ENCODE measurements at regions not wholly inside any gene's neighbourhood (a gene's known extent, or its start where the extent isn't known, plus 50 kb on each side); places are given as distances from the start of the nearest gene placed in this dataset.

- H3K27ac ChIP-seq: no peak overlapping the region
- POLR2A ChIA-PET (ENCODE audit: unreplicated experiment): no interaction called here
- CTCF ChIA-PET: no interaction called here
- no peaks in the 10 kb centered on the region for H3K79me2 ChIP-seq (ENCODE audit: low read depth)
- H3K9me3 ChIP-seq (ENCODE audit: insufficient read depth, low read depth): no peaks in the 10 kb centered on the region
- TF ChIP-seq, protein P1, sequence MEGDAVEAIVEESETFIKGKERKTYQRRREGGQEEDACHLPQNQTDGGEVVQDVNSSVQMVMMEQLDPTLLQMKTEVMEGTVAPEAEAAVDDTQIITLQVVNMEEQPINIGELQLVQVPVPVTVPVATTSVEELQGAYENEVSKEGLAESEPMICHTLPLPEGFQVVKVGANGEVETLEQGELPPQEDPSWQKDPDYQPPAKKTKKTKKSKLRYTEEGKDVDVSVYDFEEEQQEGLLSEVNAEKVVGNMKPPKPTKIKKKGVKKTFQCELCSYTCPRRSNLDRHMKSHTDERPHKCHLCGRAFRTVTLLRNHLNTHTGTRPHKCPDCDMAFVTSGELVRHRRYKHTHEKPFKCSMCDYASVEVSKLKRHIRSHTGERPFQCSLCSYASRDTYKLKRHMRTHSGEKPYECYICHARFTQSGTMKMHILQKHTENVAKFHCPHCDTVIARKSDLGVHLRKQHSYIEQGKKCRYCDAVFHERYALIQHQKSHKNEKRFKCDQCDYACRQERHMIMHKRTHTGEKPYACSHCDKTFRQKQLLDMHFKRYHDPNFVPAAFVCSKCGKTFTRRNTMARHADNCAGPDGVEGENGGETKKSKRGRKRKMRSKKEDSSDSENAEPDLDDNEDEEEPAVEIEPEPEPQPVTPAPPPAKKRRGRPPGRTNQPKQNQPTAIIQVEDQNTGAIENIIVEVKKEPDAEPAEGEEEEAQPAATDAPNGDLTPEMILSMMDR (conservative IDR thresholded peaks at IDR 0.05): no peak
- TF ChIP-seq EZH2 (IDR thresholded peaks at IDR 0.05; ENCODE audit: low read depth): no peak
- H3K27me3 ChIP-seq (ENCODE audit: insufficient read depth, low read depth): no peaks in the 10 kb centered on the region
- no peak for DNase-seq
- BruUV-seq (replicated peaks): no TSS peak
- intact Hi-C loops (cut with micrococcal nuclease; ENCODE audit: unreplicated experiment): no loop called here
- no peaks in the 10 kb centered on the region for H4K20me1 ChIP-seq (ENCODE audit: insufficient read depth)
- no peaks in the 10 kb centered on the region for H3K36me3 ChIP-seq (ENCODE audit: low read depth)
- H3K4me3 ChIP-seq: no peak overlapping the region
- no peak overlapping the region for H3K4me2 ChIP-seq
- no peaks in the 10 kb centered on the region for H3K4me1 ChIP-seq (replicated peaks; ENCODE audit: insufficient read depth)
- H3K9me2 ChIP-seq (ENCODE audit: insufficient read depth): no peaks in the 10 kb centered on the region
- no peak overlapping the region for H2AFZ ChIP-seq
- H3F3A ChIP-seq (ENCODE audit: insufficient read depth, low read depth): no peaks in the 10 kb centered on the region
Measured at GRCh38 chr13:87944038-87944437, 272.9 kb downstream of the SLITRK5 start.

GRCh38 chr13:87952377-87952776 lies 281.2 kb downstream of the SLITRK5 start:
- intact Hi-C loops (cut with micrococcal nuclease; ENCODE audit: unreplicated experiment): no loop called here
- no peak overlapping the region for H3K27ac ChIP-seq
- no peaks in the 10 kb centered on the region for H3K9me3 ChIP-seq (ENCODE audit: insufficient read depth, low read depth)
- no peak overlapping the region for H2AFZ ChIP-seq
- H3K9me2 ChIP-seq (ENCODE audit: insufficient read depth): no peaks in the 10 kb centered on the region
- H3K36me3 ChIP-seq (ENCODE audit: low read depth): no peaks in the 10 kb centered on the region
- CTCF ChIA-PET: no interaction called here
- H3K4me3 ChIP-seq: no peak overlapping the region
- H3K4me1 ChIP-seq (replicated peaks; ENCODE audit: insufficient read depth): no peaks in the 10 kb centered on the region
- no peaks in the 10 kb centered on the region for H3F3A ChIP-seq (ENCODE audit: insufficient read depth, low read depth)
- no peaks in the 10 kb centered on the region for H3K27me3 ChIP-seq (ENCODE audit: insufficient read depth, low read depth)
- no peak for DNase-seq
- H4K20me1 ChIP-seq (ENCODE audit: insufficient read depth): no peaks in the 10 kb centered on the region
- H3K4me2 ChIP-seq: no peak overlapping the region
- no TSS peak for BruUV-seq (replicated peaks)
- no peaks in the 10 kb centered on the region for H3K79me2 ChIP-seq (ENCODE audit: low read depth)
- POLR2A ChIA-PET (ENCODE audit: unreplicated experiment): no interaction called here
- TF ChIP-seq, protein P1 (conservative IDR thresholded peaks at IDR 0.05): no peak
- TF ChIP-seq EZH2 (IDR thresholded peaks at IDR 0.05; ENCODE audit: low read depth): no peak

DNA sequence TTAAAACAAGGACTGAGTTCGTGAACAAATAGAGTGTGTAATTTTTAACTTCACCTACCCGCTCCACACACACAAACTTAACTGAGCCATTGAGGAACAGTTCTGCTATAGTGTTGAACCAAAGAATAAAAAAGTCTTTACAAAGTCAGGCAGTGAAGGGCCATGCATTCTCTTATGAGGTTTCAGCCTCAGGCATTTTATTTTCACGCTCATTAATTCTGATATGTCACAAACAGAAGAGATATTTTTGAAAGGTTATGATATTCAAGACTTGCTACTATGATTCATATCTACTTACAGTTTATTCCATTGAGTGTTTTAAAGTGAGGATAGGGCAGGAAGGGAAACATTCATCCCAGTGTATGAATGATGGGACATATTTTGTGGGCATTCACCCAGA lies 282.2 kb downstream of the SLITRK5 start:
- TF ChIP-seq, protein P1 (conservative IDR thresholded peaks at IDR 0.05): no peak
- no peak for TF ChIP-seq EZH2 (IDR thresholded peaks at IDR 0.05; ENCODE audit: low read depth)
- H2AFZ ChIP-seq: no peak overlapping the region
- H3K27ac ChIP-seq: no peak overlapping the region
- H3K4me1 ChIP-seq (replicated peaks; ENCODE audit: insufficient read depth): no peaks in the 10 kb centered on the region
- intact Hi-C loops (cut with micrococcal nuclease; ENCODE audit: unreplicated experiment): no loop called here
- H3K9me3 ChIP-seq (ENCODE audit: insufficient read depth, low read depth): no peaks in the 10 kb centered on the region
- no peaks in the 10 kb centered on the region for H3K36me3 ChIP-seq (ENCODE audit: low read depth)
- no peak overlapping the region for H3K4me3 ChIP-seq
- H3K4me2 ChIP-seq: no peak overlapping the region
- H4K20me1 ChIP-seq (ENCODE audit: insufficient read depth): no peaks in the 10 kb centered on the region
- no peaks in the 10 kb centered on the region for H3K9me2 ChIP-seq (ENCODE audit: insufficient read depth)
- no peaks in the 10 kb centered on the region for H3K79me2 ChIP-seq (ENCODE audit: low read depth)
- H3F3A ChIP-seq (ENCODE audit: insufficient read depth, low read depth): no peaks in the 10 kb centered on the region
- CTCF ChIA-PET: no interaction called here
- no peaks in the 10 kb centered on the region for H3K27me3 ChIP-seq (ENCODE audit: insufficient read depth, low read depth)
- POLR2A ChIA-PET (ENCODE audit: unreplicated experiment): no interaction called here
- DNase-seq: no peak
- BruUV-seq (replicated peaks): no TSS peak
